Right lobe of liver (tissue), 6 donors: ENCODE measurements at regions not wholly inside any gene's neighbourhood (a gene's known extent, or its start where the extent isn't known, plus 50 kb on each side); places are given as distances from the start of the nearest gene placed in this dataset.

Experiments
- ATAC-seq, 4 donors: fragments of 200-7000 bp; cut with Tn5 transposase; one replicate each; pipeline ENCODE4 v1.9.1; 2020; ENCODE audit warnings: mild to moderate bottlenecking in 4 of 4, moderate library complexity in 4 of 4
- DNase-seq, 3 donors: peaks; one replicate each; pipeline ENCODE4 v3.0.0-alpha.2; 2020
- H3K27ac ChIP-seq, 3 donors: fragments of 200-600 bp; one replicate each; pipeline ENCODE4 v1.8.0; 2022
- H3K27me3 ChIP-seq, 2 donors: fragments of 200-600 bp; one replicate each; pipeline ENCODE4 v1.8.0; 2022
- H3K36me3 ChIP-seq, 4 donors: fragments of 200-600 bp; sonication (generic) in 1 of 4; one replicate each; pipeline versions ENCODE4 v1.5.1 to v1.8.0; 2017 to 2022; ENCODE audit warnings: control low read depth in 1 of 4
- H3K4me1 ChIP-seq, 4 donors: fragments of 200-600 bp; sonication (generic) in 1 of 4; one replicate each; pipeline versions ENCODE4 v1.5.1 to v1.8.0; 2017 to 2022; ENCODE audit warnings: control low read depth in 1 of 4
- H3K4me3 ChIP-seq, 3 donors: fragments of 200-600 bp; one replicate each; pipeline ENCODE4 v1.8.0; 2022
- H3K9me3 ChIP-seq, 4 donors: fragments of 200-600 bp; sonication (generic) in 1 of 4; one replicate each; pipeline versions ENCODE4 v1.5.1 to v1.8.0; 2017 to 2022; ENCODE audit warnings: control low read depth in 1 of 4
- CTCF ChIP-seq, 4 donors: fragments of 200-600 bp in 3 of 4; fragments of 450-650 bp in 1 of 4; IDR thresholded peaks; one replicate each; pipeline versions ENCODE4 v1.5.1 to v1.8.0; 2016 to 2022; ENCODE audit warnings: antibody characterized with exemption in 4 of 4, mild to moderate bottlenecking in 2 of 4
- POLR2A ChIP-seq: fragments of 450-650 bp; IDR thresholded peaks from one replicate; pipeline ENCODE4 v1.6.1; 2017; ENCODE audit warnings: antibody characterized with exemption, mild to moderate bottlenecking
- WGBS: methylation state at CpG from one replicate; pipeline ENCODE4 v1.1.6; 2018; ENCODE audit warnings: low coverage, low lambda C conversion rate; ENCODE audit not compliant: insufficient coverage; ENCODE audit errors: missing lambda C conversion rate; 5-methylcytosine and 5-hydroxymethylcytosine counted together
- intact Hi-C, 2 donors: fragments of 100-400 bp; cut with DNase I; formaldehyde crosslinking; loops; one replicate each; pipeline versions ENCODE4 v1.11.2 to v1.14.1; 2022
- donor health status: DM: no; HTN: yes; CAD: no.
- donor health status: DM: no; HTN: no; CAD: no.
- donor health status: DM: no; HTN: no; CAD: no.
- donor health status: DM: no; HTN: yes; CAD: no.
- donor health status: DM: no; HTN: yes; CAD: no.

- no peaks in the 10 kb centered on the region for H3K9me3 ChIP-seq
- ATAC-seq = no peak
- no peaks in the 10 kb centered on the region for H3K36me3 ChIP-seq
- DNase-seq = no peak
- intact Hi-C loops = no loop called here
- H3K4me3 ChIP-seq = no peak overlapping the region
- H3K27ac ChIP-seq = no peak overlapping the region
- no peaks in the 10 kb centered on the region for H3K4me1 ChIP-seq
- 80% methylated on average over 2 of the region's 12 CpGs for WGBS
- H3K27me3 ChIP-seq = no peaks in the 10 kb centered on the region
- TF ChIP-seq POLR2A (no peak), CTCF (IDR thresholded peaks at IDR 0.05) (no peak)
These were observed 97.6 kb downstream of the LSM3 start for GRCh38 chr3:14275962-14276909.

- Histone ChIP-seq H3K27ac (no peak overlapping the region), H3K4me3 (no peak overlapping the region), H3K4me1 (no peaks in the 10 kb centered on the region), H3K36me3 (no peaks in the 10 kb centered on the region), H3K9me3 (no peaks in the 10 kb centered on the region), H3K27me3 (no peaks in the 10 kb centered on the region)
- ATAC-seq = no peak
- intact Hi-C loops = no loop called here
- no peak for TF ChIP-seq POLR2A
- no peak for TF ChIP-seq CTCF (IDR thresholded peaks at IDR 0.05)
- DNase-seq = no peak
- 72% methylated on average over 4 of the region's 5 CpGs for WGBS
These were observed 98.9 kb downstream of the LSM3 start for GRCh38 chr3:14277557-14277956.

- intact Hi-C loops = no loop called here
- no peak for TF ChIP-seq CTCF (IDR thresholded peaks at IDR 0.05)
- ATAC-seq = no peak
- 59% methylated on average over 4 of the region's 7 CpGs for WGBS
- no peaks in the 10 kb centered on the region for H3K27me3 ChIP-seq
- H3K4me3 ChIP-seq = no peak overlapping the region
- no peaks in the 10 kb centered on the region for H3K4me1 ChIP-seq
- no peaks in the 10 kb centered on the region for H3K36me3 ChIP-seq
- no peaks in the 10 kb centered on the region for H3K9me3 ChIP-seq
- no peak for DNase-seq
- no peak overlapping the region for H3K27ac ChIP-seq
These were observed 99.7 kb downstream of the LSM3 start for GRCh38 chr3:14278265-14278798.

GRCh38 chr3:14278799-14279625 lies 100.4 kb downstream of the LSM3 start:
- H3K27ac ChIP-seq = no peak overlapping the region
- TF ChIP-seq CTCF (IDR thresholded peaks at IDR 0.05) (no peak), POLR2A (no peak)
- H3K9me3 ChIP-seq = no peaks in the 10 kb centered on the region
- no peak overlapping the region for H3K4me3 ChIP-seq
- H3K27me3 ChIP-seq = no peaks in the 10 kb centered on the region
- 25% methylated on average over 6 of the region's 13 CpGs for WGBS
- intact Hi-C loops = no loop called here
- DNase-seq (no peak), ATAC-seq (no peak)
- H3K36me3 ChIP-seq = no peaks in the 10 kb centered on the region
- no peaks in the 10 kb centered on the region for H3K4me1 ChIP-seq
